Common myeloid progenitor, CD34-positive (primary cell): ENCODE measurements at regions not wholly inside any gene's neighbourhood (a gene's known extent, or its start where the extent isn't known, plus 50 kb on each side); places are given as distances from the start of the nearest gene placed in this dataset.
A peak's percentile ranks its signal among the peaks of the same experiment; 100 is the strongest.

Source experiments
- CTCF ChIA-PET: fragments of 350-600 bp; sonication (Branson Sonifier 250); formaldehyde crosslinking; loops from one replicate; lab custom pipeline; 2021; ENCODE audit warnings: antibody characterized with exemption; lab: Charles Lee
- POLR2A ChIA-PET: fragments of 350-600 bp; sonication (Branson Sonifier 250); formaldehyde crosslinking; loops from one replicate; lab custom pipeline; 2021; ENCODE audit warnings: antibody characterized with exemption; lab: Charles Lee
- DNase-seq, 3 donors: peaks; one replicate each; pipeline versions ENCODE4 v3.0.0 to v3.0.0-alpha.2; 2013
- H3K27ac ChIP-seq, 2 experiments: 1 replicate in 1 of 2; 2 replicates in 1 of 2; pipeline ENCODE4 v1.7.0; 2013; ENCODE audit warnings: inconsistent platforms in 2 of 2, low read length in 2 of 2, mild to moderate bottlenecking in 2 of 2, low read depth in 1 of 2, moderate library complexity in 1 of 2; ENCODE audit not compliant: severe bottlenecking in 2 of 2, insufficient read depth in 1 of 2, poor library complexity in 1 of 2
- H3K27me3 ChIP-seq, 5 experiments: replicated peaks in 2 of 5; 1 replicate in 3 of 5; 2 replicates in 2 of 5; pipeline versions ENCODE4 v1.6.1 to v1.7.0; 2013; ENCODE audit warnings: low read length in 4 of 5, mild to moderate bottlenecking in 2 of 5, moderate library complexity in 2 of 5, inconsistent platforms in 1 of 5; ENCODE audit not compliant: insufficient read depth in 5 of 5, control insufficient read depth in 4 of 5
- H3K36me3 ChIP-seq, 4 experiments: 1 replicate in 2 of 4; 2 replicates in 2 of 4; pipeline versions ENCODE4 v1.6.1 to v1.7.0; 2013; ENCODE audit warnings: low read length in 3 of 4, control low read depth in 1 of 4, mild to moderate bottlenecking in 1 of 4; ENCODE audit not compliant: control insufficient read depth in 4 of 4, insufficient read depth in 4 of 4
- H3K4me1 ChIP-seq, 4 experiments: 1 replicate in 3 of 4; 2 replicates in 1 of 4; pipeline versions ENCODE4 v1.6.1 to v1.7.1; 2013; ENCODE audit warnings: low read length in 3 of 4, mild to moderate bottlenecking in 3 of 4, control low read depth in 1 of 4, inconsistent platforms in 1 of 4, moderate library complexity in 1 of 4; ENCODE audit not compliant: control insufficient read depth in 4 of 4, insufficient read depth in 4 of 4; ENCODE audit errors: control extremely low read depth in 1 of 4
- H3K4me3 ChIP-seq, 7 experiments: 1 replicate in 4 of 7; 2 replicates in 3 of 7; pipeline versions ENCODE4 v1.5.1 to v1.7.0; 2013; ENCODE audit warnings: mild to moderate bottlenecking in 7 of 7, low read length in 6 of 7, moderate library complexity in 6 of 7, inconsistent platforms in 2 of 7, low read depth in 2 of 7, control low read depth in 1 of 7; ENCODE audit not compliant: insufficient read depth in 4 of 7, control insufficient read depth in 1 of 7; ENCODE audit errors: extremely low read depth in 1 of 7
- H3K9me3 ChIP-seq, 5 experiments: 1 replicate in 4 of 5; 2 replicates in 1 of 5; pipeline versions ENCODE4 v1.6.1 to v1.7.1; 2013; ENCODE audit warnings: low read length in 4 of 5, mild to moderate bottlenecking in 2 of 5, inconsistent platforms in 1 of 5, low read depth in 1 of 5, moderate library complexity in 1 of 5; ENCODE audit not compliant: control insufficient read depth in 4 of 5, insufficient read depth in 2 of 5; ENCODE audit errors: control extremely low read depth in 1 of 5
- WGBS: methylation state at CpG from one replicate; pipeline ENCODE4 v1.1.5; 2013; ENCODE audit not compliant: insufficient coverage; 5-methylcytosine and 5-hydroxymethylcytosine counted together

DNA sequence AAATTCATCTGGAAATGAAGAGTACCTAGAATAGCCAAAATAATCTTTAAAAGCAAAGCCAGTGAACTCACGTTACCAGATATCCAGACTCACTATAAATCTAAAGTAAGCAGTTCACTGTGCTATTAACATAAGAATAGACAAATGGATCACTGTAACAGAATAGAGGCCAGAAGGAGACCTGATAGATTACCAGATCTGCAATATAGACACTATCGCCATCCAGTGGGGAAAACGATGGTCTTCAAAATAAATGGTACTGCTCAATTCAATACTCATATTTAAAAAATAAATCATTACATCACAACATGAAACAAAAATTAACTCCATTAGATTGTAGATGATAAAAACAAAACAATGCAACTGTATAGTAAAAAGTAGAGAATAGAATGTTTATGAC lies 158.6 kb upstream of the CDH8 start:
- POLR2A ChIA-PET = no interaction called here
- H3K27ac ChIP-seq = no peak overlapping the region
- CTCF ChIA-PET = no interaction called here

DNA sequence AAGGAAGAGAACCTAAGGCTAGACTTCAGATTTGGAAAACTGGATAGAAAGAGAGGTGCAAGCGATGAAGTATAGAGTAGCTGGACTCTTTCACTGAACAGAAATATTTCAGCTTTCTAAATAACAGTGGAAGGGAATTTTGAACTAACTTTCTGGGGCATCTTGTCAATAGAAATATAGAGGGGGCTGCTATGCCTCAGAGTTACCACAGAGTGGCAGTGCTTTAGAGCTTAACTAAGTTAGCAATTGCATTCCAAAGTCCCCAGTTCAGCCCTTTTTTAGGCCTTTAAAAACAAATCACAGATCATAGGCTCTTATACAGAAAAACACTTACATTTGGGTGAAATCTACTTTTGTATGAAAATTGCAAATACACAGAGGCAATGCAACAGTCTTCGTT lies 154.2 kb upstream of the CDH8 start:
- H3K36me3 ChIP-seq = no peaks in the 10 kb centered on the region
- no peaks in the 10 kb centered on the region for H3K4me1 ChIP-seq
- H3K9me3 ChIP-seq = no peaks in the 10 kb centered on the region
- no CpG with 5 or more reads among the region's 2 CpGs for WGBS
- POLR2A ChIA-PET = no interaction called here
- no peak overlapping the region for H3K27ac ChIP-seq
- H3K27me3 ChIP-seq = no peaks in the 10 kb centered on the region
- CTCF ChIA-PET = interaction anchor here (0.6 to 3.4 kb wide), 2 partner anchors 1099 to 1807 kb away, joined by 3 to 18 read pairs; no protein-coding TSS in a partner anchor
- H3K4me3 ChIP-seq = no peak overlapping the region
- DNase-seq = peak; percentile 7 to 25 (median 14)

More for the DNA sequence above, 158.6 kb upstream of the CDH8 start:
- Histone ChIP-seq H3K4me1 (no peaks in the 10 kb centered on the region), H3K36me3 (no peaks in the 10 kb centered on the region), H3K27me3 (no peaks in the 10 kb centered on the region), H3K9me3 (no peaks in the 10 kb centered on the region), H3K4me3 (no peak overlapping the region)
- WGBS = no CpG with 5 or more reads among the region's 3 CpGs
- no peak for DNase-seq

DNA sequence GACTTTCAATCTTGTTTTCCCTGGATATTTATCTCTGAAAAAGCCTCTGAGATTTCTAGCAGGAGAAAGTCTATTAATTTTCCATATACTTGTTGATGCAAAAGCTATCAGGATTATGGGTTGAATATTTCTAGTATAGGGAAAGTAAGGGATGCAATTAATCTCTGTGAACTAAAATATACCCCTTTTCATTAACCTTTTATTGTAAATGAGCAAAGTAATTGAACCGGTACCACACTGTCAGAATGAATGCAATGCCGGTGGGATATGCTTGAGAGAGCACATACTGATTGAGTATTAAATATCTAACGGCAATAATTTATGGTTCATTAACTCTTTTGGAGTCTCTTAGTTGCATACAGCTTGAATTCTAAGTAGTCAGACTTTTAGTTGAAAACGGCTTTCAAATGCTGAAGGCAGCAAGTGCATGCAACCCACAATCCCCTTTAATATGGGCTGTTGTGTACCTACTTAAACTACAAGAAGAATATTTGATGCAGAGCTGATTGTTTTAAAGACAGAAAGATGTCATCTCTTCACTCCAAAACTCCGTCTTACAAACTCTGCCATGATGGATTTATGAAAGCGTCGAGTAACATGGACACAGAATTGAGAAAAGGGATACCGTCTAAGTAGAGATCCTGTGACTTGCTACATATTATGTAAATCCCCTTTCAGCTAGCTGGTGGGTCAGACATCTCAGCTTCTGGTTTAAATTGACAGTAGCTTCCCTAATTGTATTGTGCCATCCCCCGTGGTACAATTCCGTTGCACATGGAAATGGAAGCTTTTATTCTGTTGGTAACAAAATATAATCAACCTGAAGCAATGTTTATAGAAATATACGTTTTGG lies 141.3 kb upstream of the CDH8 start:
- Histone ChIP-seq H3K27me3 (no peaks in the 10 kb centered on the region), H3K27ac (no peak overlapping the region), H3K4me3 (no peak overlapping the region), H3K4me1 (no peaks in the 10 kb centered on the region), H3K9me3 (no peaks in the 10 kb centered on the region), H3K36me3 (no peaks in the 10 kb centered on the region)
- no peak for DNase-seq
- ChIA-PET CTCF (no interaction called here), POLR2A (no interaction called here)
- 88% methylated on average over 10 of the region's 11 CpGs for WGBS

DNA sequence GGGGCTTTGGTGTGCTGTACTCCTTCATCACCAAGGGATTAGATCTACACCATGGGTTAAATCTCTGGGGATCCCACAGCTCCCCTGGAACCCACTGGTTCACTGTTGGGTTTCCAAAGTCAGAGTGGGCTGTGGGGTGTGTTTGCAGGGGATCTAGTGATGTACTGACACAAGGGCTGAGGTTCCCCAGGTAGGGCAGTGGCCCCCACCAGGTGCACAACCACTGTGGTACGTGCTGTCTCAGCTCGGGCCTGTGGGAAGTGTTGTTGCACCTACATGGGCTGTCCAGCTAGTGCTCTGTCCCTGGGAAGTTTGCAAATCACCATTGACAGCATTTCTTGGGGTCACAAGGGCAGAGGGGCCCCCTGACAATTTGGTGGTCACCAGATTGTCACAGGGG lies 134.4 kb upstream of the CDH8 start:
- no peak for DNase-seq
- H3K27me3 ChIP-seq = no peaks in the 10 kb centered on the region
- no peak overlapping the region for H3K4me3 ChIP-seq
- 84% methylated on average over 2 of the region's 2 CpGs for WGBS
- no peaks in the 10 kb centered on the region for H3K4me1 ChIP-seq
- POLR2A ChIA-PET = no interaction called here
- H3K9me3 ChIP-seq = peaks cover 0 to 1% (median 0%) of the 10 kb centered on the region in 5 experiments
- H3K27ac ChIP-seq = no peak overlapping the region
- no peaks in the 10 kb centered on the region for H3K36me3 ChIP-seq
- CTCF ChIA-PET = no interaction called here

DNA sequence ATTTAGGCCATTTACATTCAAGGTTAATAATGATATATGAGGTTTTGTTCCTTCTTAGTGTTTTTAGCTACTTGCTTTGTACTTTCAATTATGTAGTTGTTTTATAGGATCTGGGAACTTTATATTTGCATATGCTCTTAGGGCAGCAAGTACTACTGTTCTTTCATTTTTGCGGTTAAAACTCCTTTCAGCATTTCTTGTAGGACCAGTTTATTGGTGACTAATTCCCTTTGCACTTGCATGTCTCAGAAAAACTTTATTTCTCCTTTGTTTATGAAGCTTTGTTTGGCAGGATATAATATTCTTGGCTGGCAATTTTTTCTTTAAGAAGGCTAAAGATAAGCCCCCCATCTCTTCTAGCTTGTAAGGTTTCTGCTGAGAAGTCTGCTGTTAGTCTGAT lies 131.3 kb upstream of the CDH8 start:
- Histone ChIP-seq H3K27me3 (no peaks in the 10 kb centered on the region), H3K4me3 (no peak overlapping the region), H3K4me1 (no peaks in the 10 kb centered on the region), H3K9me3 (peaks cover 0 to 1% (median 0%) of the 10 kb centered on the region in 5 experiments), H3K27ac (no peak overlapping the region), H3K36me3 (no peaks in the 10 kb centered on the region)
- ChIA-PET CTCF (no interaction called here), POLR2A (no interaction called here)
- DNase-seq = no peak
- 100% methylated on average over 1 of the region's 1 CpG for WGBS

DNA sequence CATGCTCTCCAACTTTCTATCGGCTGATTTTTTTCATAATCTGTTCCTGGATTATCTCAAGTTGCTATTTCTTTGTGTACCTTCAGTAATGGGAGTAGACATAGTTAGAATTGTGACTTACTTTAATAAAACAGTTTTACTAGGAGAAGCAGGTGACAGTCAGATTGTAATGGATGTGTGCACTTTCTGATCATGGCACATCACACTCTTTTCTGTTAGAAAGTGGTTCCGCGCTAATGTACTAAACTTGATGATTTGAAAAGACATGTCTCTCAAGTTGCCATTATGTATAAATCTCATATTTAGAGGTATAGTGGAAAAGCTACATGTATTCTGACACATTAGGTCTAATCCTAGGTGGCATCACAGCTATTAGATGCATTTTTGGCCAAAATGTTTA lies 121.3 kb upstream of the CDH8 start:
- Histone ChIP-seq H3K4me3 (no peak overlapping the region), H3K9me3 (no peaks in the 10 kb centered on the region), H3K36me3 (no peaks in the 10 kb centered on the region), H3K27ac (no peak overlapping the region), H3K4me1 (no peaks in the 10 kb centered on the region), H3K27me3 (no peaks in the 10 kb centered on the region)
- ChIA-PET CTCF (no interaction called here), POLR2A (no interaction called here)
- DNase-seq = no peak
- no CpG with 5 or more reads among the region's 3 CpGs for WGBS

DNA sequence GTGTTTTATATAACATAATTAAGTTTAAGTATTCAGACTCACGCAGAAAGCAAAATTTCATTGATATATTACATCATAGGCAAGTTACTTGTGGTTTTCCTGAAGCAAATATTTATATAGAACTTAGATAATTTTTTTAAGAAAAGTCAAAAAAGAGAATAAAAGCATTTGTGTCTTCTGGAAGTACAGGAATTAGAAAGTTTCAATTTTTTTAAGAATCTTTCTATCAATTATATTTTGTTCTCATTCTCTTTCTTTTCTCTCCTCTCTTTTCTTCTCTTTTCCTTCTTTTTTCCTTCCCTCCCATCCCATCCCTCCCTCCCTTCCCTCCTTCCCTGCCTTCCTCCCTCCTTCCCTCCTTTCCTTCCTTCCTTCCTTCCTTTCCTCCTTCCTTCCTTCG lies 120.7 kb upstream of the CDH8 start:
- Histone ChIP-seq H3K4me1 (no peaks in the 10 kb centered on the region), H3K9me3 (no peaks in the 10 kb centered on the region), H3K27ac (no peak overlapping the region), H3K36me3 (no peaks in the 10 kb centered on the region), H3K27me3 (no peaks in the 10 kb centered on the region), H3K4me3 (no peak overlapping the region)
- ChIA-PET POLR2A (no interaction called here), CTCF (no interaction called here)
- no CpG with 5 or more reads among the region's 2 CpGs for WGBS
- DNase-seq = no peak
